ENCODE measurements at regions not wholly inside any gene's neighbourhood (a gene's known extent, or its start where the extent isn't known, plus 50 kb on each side); places are given as distances from the start of the nearest gene placed in this dataset.
"Not testable (repeated sequence)": the region's sequence is repeated elsewhere in the genome, so short reads cannot be mapped to it uniquely, and the experiment has no call there.

GRCh38 chr5:75885849-75886596, 168.8 kb upstream of the POC5 start:
- Histone ChIP-seq H3K27me3 (ENCODE audit: insufficient read depth in 3 of 3, low read length in 2 of 3) (no peaks in the 10 kb centered on the region), H3K4me3 (no peak overlapping the region), H3K4me1 (no peaks in the 10 kb centered on the region), H3K27ac (no peak overlapping the region), H3K9me3 (no peaks in the 10 kb centered on the region), H3K36me3 (ENCODE audit: insufficient read depth in 1 of 2, low read depth in 1 of 2) (no peaks in the 10 kb centered on the region)
- TF ChIP-seq, protein P1, sequence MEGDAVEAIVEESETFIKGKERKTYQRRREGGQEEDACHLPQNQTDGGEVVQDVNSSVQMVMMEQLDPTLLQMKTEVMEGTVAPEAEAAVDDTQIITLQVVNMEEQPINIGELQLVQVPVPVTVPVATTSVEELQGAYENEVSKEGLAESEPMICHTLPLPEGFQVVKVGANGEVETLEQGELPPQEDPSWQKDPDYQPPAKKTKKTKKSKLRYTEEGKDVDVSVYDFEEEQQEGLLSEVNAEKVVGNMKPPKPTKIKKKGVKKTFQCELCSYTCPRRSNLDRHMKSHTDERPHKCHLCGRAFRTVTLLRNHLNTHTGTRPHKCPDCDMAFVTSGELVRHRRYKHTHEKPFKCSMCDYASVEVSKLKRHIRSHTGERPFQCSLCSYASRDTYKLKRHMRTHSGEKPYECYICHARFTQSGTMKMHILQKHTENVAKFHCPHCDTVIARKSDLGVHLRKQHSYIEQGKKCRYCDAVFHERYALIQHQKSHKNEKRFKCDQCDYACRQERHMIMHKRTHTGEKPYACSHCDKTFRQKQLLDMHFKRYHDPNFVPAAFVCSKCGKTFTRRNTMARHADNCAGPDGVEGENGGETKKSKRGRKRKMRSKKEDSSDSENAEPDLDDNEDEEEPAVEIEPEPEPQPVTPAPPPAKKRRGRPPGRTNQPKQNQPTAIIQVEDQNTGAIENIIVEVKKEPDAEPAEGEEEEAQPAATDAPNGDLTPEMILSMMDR (IDR thresholded peaks at IDR 0.05): no peak
- intact Hi-C loops (cut with DNase I): no loop called here
- whole genome bisulfite sequencing, 3 donors: 45 to 51% (median 47%) methylated on average over 2 of the region's 2 CpGs
- DNase-seq: no peak
- ATAC-seq: no peak

DNA sequence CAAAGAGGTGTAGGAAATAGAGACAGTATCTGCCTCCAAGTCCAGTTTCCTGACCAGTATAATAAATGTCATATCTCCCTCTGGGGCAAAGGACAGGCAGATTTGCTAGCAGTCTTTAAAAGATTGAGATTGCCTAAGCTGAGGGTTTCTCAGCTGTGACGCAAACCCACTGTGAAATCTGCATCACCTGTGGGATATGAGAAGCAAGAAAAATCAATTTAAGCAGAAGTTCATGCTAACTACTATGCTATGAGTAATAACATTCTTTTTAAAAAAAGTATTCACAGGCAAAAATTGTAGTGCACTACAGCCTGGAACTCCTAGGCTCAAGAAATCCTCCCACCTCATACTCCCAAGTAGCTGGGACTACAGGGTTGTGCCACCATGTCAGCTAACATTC, 168.1 kb upstream of the POC5 start:
- DNase-seq (no peak), ATAC-seq (no peak)
- Histone ChIP-seq H3K9me3 (no peaks in the 10 kb centered on the region), H3K27ac (no peak overlapping the region), H3K4me1 (no peaks in the 10 kb centered on the region), H3K36me3 (ENCODE audit: insufficient read depth in 1 of 2, low read depth in 1 of 2) (no peaks in the 10 kb centered on the region), H3K4me3 (no peak overlapping the region), H3K27me3 (ENCODE audit: insufficient read depth in 3 of 3, low read length in 2 of 3) (no peaks in the 10 kb centered on the region)
- WGBS, 3 donors: 16 to 39% (median 25%) methylated on average over 1 of the region's 1 CpG
- intact Hi-C loops (cut with DNase I): no loop called here
- TF ChIP-seq, protein P1 (IDR thresholded peaks at IDR 0.05): no peak

GRCh38 chr5:75869891-75870290, 152.7 kb upstream of the POC5 start:
- Histone ChIP-seq H3K4me3 (no peak overlapping the region), H3K36me3 (ENCODE audit: insufficient read depth in 1 of 2, low read depth in 1 of 2) (no peaks in the 10 kb centered on the region), H3K27ac (no peak overlapping the region), H3K9me3 (no peaks in the 10 kb centered on the region), H3K27me3 (ENCODE audit: insufficient read depth in 3 of 3, low read length in 2 of 3) (no peaks in the 10 kb centered on the region), H3K4me1 (no peaks in the 10 kb centered on the region)
- intact Hi-C loops (cut with DNase I): no loop called here
- ATAC-seq: no peak
- 49 to 57% (median 53%) methylated on average over 2 of the region's 2 CpGs for whole genome bisulfite sequencing, 3 donors
- TF ChIP-seq, protein P1 (IDR thresholded peaks at IDR 0.05): no peak
- DNase-seq: no peak

GRCh38 chr5:75862872-75863271, 145.6 kb upstream of the POC5 start:
- TF ChIP-seq, protein P1 (IDR thresholded peaks at IDR 0.05): no peak
- Histone ChIP-seq H3K36me3 (ENCODE audit: insufficient read depth in 1 of 2, low read depth in 1 of 2) (no peaks in the 10 kb centered on the region), H3K4me3 (no peak overlapping the region), H3K4me1 (no peaks in the 10 kb centered on the region), H3K27me3 (ENCODE audit: insufficient read depth in 3 of 3, low read length in 2 of 3) (no peaks in the 10 kb centered on the region), H3K9me3 (no peaks in the 10 kb centered on the region), H3K27ac (no peak overlapping the region)
- DNase-seq: no peak
- intact Hi-C loops (cut with DNase I): no loop called here
- ATAC-seq: no peak
- 87 to 91% (median 89%) methylated on average over 5 of the region's 5 CpGs for WGBS, 3 donors

DNA sequence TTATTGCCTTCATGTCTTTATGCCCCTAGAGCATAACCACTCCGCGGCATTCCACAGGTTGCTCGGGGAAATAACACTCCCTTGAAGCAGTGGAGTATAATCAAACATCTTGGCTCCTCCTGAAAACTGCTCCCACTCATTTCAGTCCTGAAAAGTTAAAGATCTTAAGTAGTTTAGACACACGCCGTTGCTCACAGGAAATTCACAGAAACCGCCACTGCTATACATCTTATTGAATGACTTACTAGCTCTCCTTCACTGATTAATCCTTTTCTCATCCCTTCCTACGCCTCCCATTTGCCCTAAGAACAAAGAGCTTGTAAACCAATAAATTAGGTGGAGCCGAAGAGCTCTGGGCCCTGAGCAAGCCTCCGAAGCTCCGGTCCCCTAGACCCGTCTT, 142.4 kb upstream of the POC5 start:
- DNase-seq; intact Hi-C loops (cut with DNase I); H3K9me3 ChIP-seq; ATAC-seq; H3K4me1 ChIP-seq; H3K36me3 ChIP-seq (ENCODE audit: insufficient read depth in 1 of 2, low read depth in 1 of 2); H3K4me3 ChIP-seq; H3K27ac ChIP-seq; H3K27me3 ChIP-seq (ENCODE audit: insufficient read depth in 3 of 3, low read length in 2 of 3): not testable (repeated sequence)
- 65 to 75% (median 73%) methylated on average over 11 of the region's 11 CpGs for WGBS, 3 donors

Measured in psoas muscle (tissue), 7 donors.